Vagina (tissue), 2 donors: ENCODE measurements at regions not wholly inside any gene's neighbourhood (a gene's known extent, or its start where the extent isn't known, plus 50 kb on each side); places are given as distances from the start of the nearest gene placed in this dataset.
"Not testable (repeated sequence)": the region's sequence is repeated elsewhere in the genome, so short reads cannot be mapped to it uniquely, and the experiment has no call there.

Experiments
- DNase-seq, 2 donors: peaks; one replicate each; pipeline ENCODE4 v3.0.0-alpha.2; 2017; ENCODE audit errors: extremely low spot score in 2 of 2
- H3K27ac ChIP-seq: fragments of 200-600 bp; sonication (generic); one replicate; pipeline ENCODE4 v1.5.1; 2019
- H3K27me3 ChIP-seq: fragments of 200-600 bp; sonication (generic); one replicate; pipeline ENCODE4 v1.5.1; 2019
- H3K36me3 ChIP-seq, 2 donors: fragments of 200-600 bp; sonication (generic); one replicate each; pipeline ENCODE4 v1.5.1; 2017 to 2019
- H3K4me1 ChIP-seq: fragments of 200-600 bp; sonication (generic); one replicate; pipeline ENCODE4 v1.5.1; 2019
- H3K4me3 ChIP-seq, 2 donors: fragments of 200-600 bp; sonication (generic); 1 replicate in 1 of 2; 2 replicates in 1 of 2; pipeline ENCODE4 v1.5.1; 2016 to 2019
- H3K9me3 ChIP-seq: fragments of 200-600 bp; sonication (generic); one replicate; pipeline ENCODE4 v1.5.1; 2019
- CTCF ChIP-seq, 3 experiments: fragments of 450-650 bp in 2 of 3; fragments of 200-600 bp in 1 of 3; sonication (generic) in 1 of 3; IDR thresholded peaks; one replicate each; pipeline ENCODE4 v1.5.1; 2017 to 2019; ENCODE audit warnings: antibody characterized with exemption in 3 of 3, mild to moderate bottlenecking in 2 of 3, moderate library complexity in 2 of 3
- POLR2A ChIP-seq, 2 donors: fragments of 450-650 bp; IDR thresholded peaks; one replicate each; pipeline ENCODE4 v1.6.1; 2017; ENCODE audit warnings: antibody characterized with exemption in 2 of 2, mild to moderate bottlenecking in 2 of 2, moderate library complexity in 2 of 2
- POLR2AphosphoS5 ChIP-seq, 2 donors: sonication (generic); formaldehyde crosslinking; IDR thresholded peaks; one replicate each; pipeline ENCODE4 v1.9.0; 2017; ENCODE audit warnings: antibody characterized with exemption in 2 of 2, mild to moderate bottlenecking in 2 of 2, low read depth in 1 of 2; ENCODE audit not compliant: insufficient read depth in 1 of 2
- intact Hi-C: fragments of 100-400 bp; cut with DNase I; formaldehyde crosslinking; loops from one replicate; pipeline ENCODE4 v1.15.1; 2023

- no peak overlapping the region for H3K4me3 ChIP-seq
- no peak overlapping the region for H3K27ac ChIP-seq
- intact Hi-C loops = no loop called here
- DNase-seq = no peak
- no peaks in the 10 kb centered on the region for H3K9me3 ChIP-seq
- H3K27me3 ChIP-seq = no peaks in the 10 kb centered on the region
- H3K36me3 ChIP-seq = no peaks in the 10 kb centered on the region
- TF ChIP-seq CTCF (IDR thresholded peaks at IDR 0.05) = no peak
- TF ChIP-seq POLR2A (IDR thresholded peaks at IDR 0.05) = no peak
- TF ChIP-seq POLR2AphosphoS5 (IDR thresholded peaks at IDR 0.05; ENCODE audit: insufficient read depth in 1 of 2, low read depth in 1 of 2) = no peak
- no peaks in the 10 kb centered on the region for H3K4me1 ChIP-seq
These were observed 416.0 kb downstream of the ICE1 start for GRCh38 chr5:5838493-5838892.

GRCh38 chr5:5831622-5832021 lies 409.1 kb downstream of the ICE1 start:
- H3K27me3 ChIP-seq, H3K27ac ChIP-seq, H3K9me3 ChIP-seq, H3K36me3 ChIP-seq, DNase-seq, H3K4me3 ChIP-seq, H3K4me1 ChIP-seq, intact Hi-C loops: not testable (repeated sequence)

- no peak for DNase-seq
- intact Hi-C loops = no loop called here
- Histone ChIP-seq H3K9me3 (no peaks in the 10 kb centered on the region), H3K36me3 (no peaks in the 10 kb centered on the region), H3K4me1 (no peaks in the 10 kb centered on the region), H3K4me3 (no peak overlapping the region), H3K27me3 (no peaks in the 10 kb centered on the region), H3K27ac (no peak overlapping the region)
- TF ChIP-seq CTCF (IDR thresholded peaks at IDR 0.05) (no peak), POLR2AphosphoS5 (IDR thresholded peaks at IDR 0.05; ENCODE audit: insufficient read depth in 1 of 2, low read depth in 1 of 2) (no peak), POLR2A (IDR thresholded peaks at IDR 0.05) (no peak)
These were observed 406.1 kb downstream of the ICE1 start for GRCh38 chr5:5828619-5829018.

- TF ChIP-seq POLR2AphosphoS5 (IDR thresholded peaks at IDR 0.05; ENCODE audit: insufficient read depth in 1 of 2, low read depth in 1 of 2) (no peak), POLR2A (IDR thresholded peaks at IDR 0.05) (no peak), CTCF (IDR thresholded peaks at IDR 0.05) (no peak)
- intact Hi-C loops = no loop called here
- no peaks in the 10 kb centered on the region for H3K27me3 ChIP-seq
- H3K9me3 ChIP-seq = no peaks in the 10 kb centered on the region
- H3K4me1 ChIP-seq = no peaks in the 10 kb centered on the region
- no peak overlapping the region for H3K27ac ChIP-seq
- H3K36me3 ChIP-seq = no peaks in the 10 kb centered on the region
- DNase-seq = no peak
- no peak overlapping the region for H3K4me3 ChIP-seq
These were observed 404.4 kb downstream of the ICE1 start for GRCh38 chr5:5826911-5827310.

- Histone ChIP-seq H3K27me3 (no peaks in the 10 kb centered on the region), H3K4me3 (no peak overlapping the region), H3K36me3 (no peaks in the 10 kb centered on the region), H3K9me3 (no peaks in the 10 kb centered on the region), H3K4me1 (no peaks in the 10 kb centered on the region), H3K27ac (no peak overlapping the region)
- TF ChIP-seq POLR2A (IDR thresholded peaks at IDR 0.05) (no peak), CTCF (IDR thresholded peaks at IDR 0.05) (no peak), POLR2AphosphoS5 (IDR thresholded peaks at IDR 0.05; ENCODE audit: insufficient read depth in 1 of 2, low read depth in 1 of 2) (no peak)
- intact Hi-C loops = no loop called here
- DNase-seq = no peak
These were observed 400.3 kb downstream of the ICE1 start for GRCh38 chr5:5822729-5823257.

- Histone ChIP-seq H3K36me3 (no peaks in the 10 kb centered on the region), H3K9me3 (no peaks in the 10 kb centered on the region), H3K27ac (no peak overlapping the region), H3K4me1 (no peaks in the 10 kb centered on the region), H3K27me3 (no peaks in the 10 kb centered on the region), H3K4me3 (no peak overlapping the region)
- TF ChIP-seq CTCF (IDR thresholded peaks at IDR 0.05) (no peak), POLR2AphosphoS5 (IDR thresholded peaks at IDR 0.05; ENCODE audit: insufficient read depth in 1 of 2, low read depth in 1 of 2) (no peak), POLR2A (IDR thresholded peaks at IDR 0.05) (no peak)
- DNase-seq = no peak
- intact Hi-C loops = no loop called here
These were observed 394.5 kb downstream of the ICE1 start for GRCh38 chr5:5816960-5817359.
